K562 (cell line): ENCODE measurements at regions not wholly inside any gene's neighbourhood (a gene's known extent, or its start where the extent isn't known, plus 50 kb on each side); places are given as distances from the start of the nearest gene placed in this dataset.

Experiments
- CAMTA2 ChIP-seq: fragments of 250-450 bp; sonication (Bioruptor Pico); conservative IDR thresholded peaks from 2 replicates; pipeline ENCODE4 v1.5.1; 2022
- DPF2 ChIP-seq: fragments of 450-650 bp; IDR thresholded peaks from 2 replicates; pipeline ENCODE4 v1.6.1; 2016
- E2F8 ChIP-seq: fragments of 450-650 bp; IDR thresholded peaks from 2 replicates; pipeline ENCODE4 v1.7.1; 2018; ENCODE audit warnings: mild to moderate bottlenecking, low read depth; ENCODE audit not compliant: partially characterized antibody
- HOMEZ ChIP-seq: fragments of 250-450 bp; sonication (Bioruptor Pico); IDR thresholded peaks from 2 replicates; pipeline ENCODE4 v1.4.0; 2020; ENCODE audit warnings: mild to moderate bottlenecking, moderate library complexity
- HSF4 ChIP-seq: fragments of 250-450 bp; sonication (Bioruptor Pico); IDR thresholded peaks from 2 replicates; pipeline ENCODE4 v2.1.2; 2022; ENCODE audit warnings: mild to moderate bottlenecking, moderate library complexity, borderline replicate concordance
- KLF13 ChIP-seq: fragments of 450-650 bp; IDR thresholded peaks from 2 replicates; pipeline ENCODE4 v1.6.1; 2016; ENCODE audit warnings: missing genetic modification characterization, low read depth, mild to moderate bottlenecking, missing compliant biosample characterization, moderate library complexity, borderline replicate concordance
- MAZ ChIP-seq, 2 experiments: fragments of 450-650 bp in 1 of 2; sonication (generic) in 1 of 2; formaldehyde crosslinking; IDR thresholded peaks in 1 of 2; conservative IDR thresholded peaks in 1 of 2; 2 replicates each; pipeline versions ENCODE4 v1.4.0 to v1.5.0; 2020; ENCODE audit warnings: mild to moderate bottlenecking in 1 of 2, missing genetic modification reagents in 1 of 2
- NFIX ChIP-seq: fragments of 250-450 bp; sonication (Bioruptor Pico); IDR thresholded peaks from 2 replicates; pipeline ENCODE4 v1.4.0; 2020; ENCODE audit warnings: low read depth, mild to moderate bottlenecking, moderate library complexity
- NFRKB ChIP-seq: fragments of 450-650 bp; IDR thresholded peaks from 2 replicates; pipeline ENCODE4 v1.6.1; 2016; ENCODE audit warnings: low read depth
- NR1H2 ChIP-seq: sonication (generic); formaldehyde crosslinking; IDR thresholded peaks from 2 replicates; pipeline ENCODE4 v1.4.0; 2020; ENCODE audit warnings: mild to moderate bottlenecking, missing genetic modification reagents
- NRF1 ChIP-seq, 2 experiments: fragments of 450-650 bp; IDR thresholded peaks in 1 of 2; conservative IDR thresholded peaks in 1 of 2; 2 replicates each; pipeline ENCODE4 v1.6.1; 2014; ENCODE audit warnings: mild to moderate bottlenecking in 2 of 2
- PHF21A ChIP-seq: fragments of 450-650 bp; IDR thresholded peaks from 2 replicates; pipeline ENCODE4 v1.6.1; 2017; ENCODE audit warnings: low read depth, borderline replicate concordance
- PML ChIP-seq: IDR thresholded peaks from 2 replicates; pipeline ENCODE4 v1.6.1; 2012; ENCODE audit warnings: low read length, inconsistent platforms
- SMAD2 ChIP-seq: fragments of 150-350 bp; IDR thresholded peaks from 2 replicates; pipeline ENCODE4 v1.6.1; 2014; ENCODE audit warnings: low read depth, mild to moderate bottlenecking, low read length
- SMARCC2 ChIP-seq: fragments of 450-650 bp; IDR thresholded peaks from 2 replicates; pipeline ENCODE4 v1.6.1; 2017; ENCODE audit warnings: antibody characterized with exemption, moderate library complexity, mild to moderate bottlenecking, low read depth
- TCF15 ChIP-seq: fragments of 250-450 bp; sonication (Bioruptor Pico); IDR thresholded peaks from 2 replicates; pipeline ENCODE4 v1.8.0; 2022; ENCODE audit warnings: moderate library complexity, mild to moderate bottlenecking, inconsistent platforms
- ZNF197 ChIP-seq: fragments of 200-800 bp; sonication (Bioruptor generic); IDR thresholded peaks from 2 replicates; pipeline ENCODE4 v1.6.1; 2016; ENCODE audit warnings: low read depth, missing genetic modification characterization, missing compliant biosample characterization
- ZNF347 ChIP-seq: fragments of 450-650 bp; formaldehyde crosslinking; IDR thresholded peaks from 2 replicates; pipeline ENCODE4 v1.4.0; 2020; ENCODE audit warnings: low read depth, mild to moderate bottlenecking, moderate library complexity
- ZNF431 ChIP-seq: sonication (generic); formaldehyde crosslinking; IDR thresholded peaks from 2 replicates; pipeline ENCODE4 v1.8.0; 2022; ENCODE audit warnings: mild to moderate bottlenecking, missing genetic modification reagents
- TF ChIP-seq, protein P1 (sequence below): fragments of 450-650 bp; IDR thresholded peaks from 2 replicates; pipeline ENCODE4 v1.7.0; 2016; ENCODE audit warnings: borderline replicate concordance
- TF ChIP-seq, protein P2 (sequence below): conservative IDR thresholded peaks from 2 replicates; pipeline ENCODE4 v1.6.1; 2011; ENCODE audit warnings: low read depth, mild to moderate bottlenecking, low read length; ENCODE audit not compliant: control insufficient read depth

DNA sequence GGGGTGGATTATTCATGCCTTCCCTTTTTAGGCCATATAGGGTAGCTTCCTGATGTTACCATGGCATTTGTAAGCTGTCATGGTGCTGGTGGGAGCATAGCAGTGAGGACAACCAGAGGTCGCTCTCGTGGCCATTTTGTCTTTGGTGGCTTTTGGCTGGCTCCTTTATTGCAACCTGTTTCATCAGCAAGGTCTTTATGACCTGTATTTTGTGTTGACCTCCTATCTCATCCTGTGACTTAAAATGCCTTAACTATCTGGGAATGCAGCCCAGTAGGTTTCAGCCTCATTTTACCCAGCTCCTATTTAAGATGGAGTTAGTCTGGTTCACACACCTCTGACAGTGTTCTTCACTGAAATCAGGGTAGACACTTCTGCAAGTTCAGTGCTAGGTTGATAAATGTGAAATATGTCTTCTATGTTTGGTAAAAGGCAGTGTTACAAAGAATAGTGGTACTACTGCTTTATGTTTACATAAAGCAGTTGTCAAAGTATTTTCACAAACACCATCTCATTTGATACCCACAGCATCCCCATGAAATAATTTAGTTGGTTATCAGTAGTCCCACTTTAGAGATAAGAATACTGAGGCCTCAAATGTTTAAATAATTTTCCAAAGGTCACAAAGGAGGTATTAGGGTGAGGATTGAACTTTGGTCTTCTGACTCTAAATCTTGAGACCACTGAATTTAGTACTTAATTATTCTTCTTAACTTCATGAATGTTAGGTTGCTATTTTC is 77.1 kb upstream of the C4orf54 start (continued):
- TF ChIP-seq CAMTA2: no peak
- TF ChIP-seq TCF15 (CRISPR knock-in tag): no peak
- peak; percentile 48; the same call in 1 of the 2 replicates for TF ChIP-seq NFIX (CRISPR knock-in tag)
- TF ChIP-seq NRF1 (conservative IDR thresholded peaks at IDR 0.05 in 1 of 2, IDR thresholded peaks at IDR 0.05 in 1 of 2): no peak
- no peak for TF ChIP-seq E2F8
- 0 out of 2 replicates have a peak, but pooled peaks have one; percentile 50 for TF ChIP-seq NFRKB
- no peak for TF ChIP-seq PHF21A
- no peak for TF ChIP-seq SMARCC2
- peak; percentile 90 for TF ChIP-seq KLF13 (tag)
- no peak for TF ChIP-seq SMAD2
- no peak for TF ChIP-seq ZNF431
- TF ChIP-seq NR1H2 (CRISPR knock-in tag): no peak
- TF ChIP-seq ZNF197 (CRISPR knock-in tag): peak; percentile 95
- TF ChIP-seq PML: no peak
- TF ChIP-seq HOMEZ (CRISPR knock-in tag): peak; percentile 95
- TF ChIP-seq DPF2: no peak
- TF ChIP-seq, protein P1, sequence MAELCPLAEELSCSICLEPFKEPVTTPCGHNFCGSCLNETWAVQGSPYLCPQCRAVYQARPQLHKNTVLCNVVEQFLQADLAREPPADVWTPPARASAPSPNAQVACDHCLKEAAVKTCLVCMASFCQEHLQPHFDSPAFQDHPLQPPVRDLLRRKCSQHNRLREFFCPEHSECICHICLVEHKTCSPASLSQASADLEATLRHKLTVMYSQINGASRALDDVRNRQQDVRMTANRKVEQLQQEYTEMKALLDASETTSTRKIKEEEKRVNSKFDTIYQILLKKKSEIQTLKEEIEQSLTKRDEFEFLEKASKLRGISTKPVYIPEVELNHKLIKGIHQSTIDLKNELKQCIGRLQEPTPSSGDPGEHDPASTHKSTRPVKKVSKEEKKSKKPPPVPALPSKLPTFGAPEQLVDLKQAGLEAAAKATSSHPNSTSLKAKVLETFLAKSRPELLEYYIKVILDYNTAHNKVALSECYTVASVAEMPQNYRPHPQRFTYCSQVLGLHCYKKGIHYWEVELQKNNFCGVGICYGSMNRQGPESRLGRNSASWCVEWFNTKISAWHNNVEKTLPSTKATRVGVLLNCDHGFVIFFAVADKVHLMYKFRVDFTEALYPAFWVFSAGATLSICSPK: no peak
- TF ChIP-seq, protein P2, sequence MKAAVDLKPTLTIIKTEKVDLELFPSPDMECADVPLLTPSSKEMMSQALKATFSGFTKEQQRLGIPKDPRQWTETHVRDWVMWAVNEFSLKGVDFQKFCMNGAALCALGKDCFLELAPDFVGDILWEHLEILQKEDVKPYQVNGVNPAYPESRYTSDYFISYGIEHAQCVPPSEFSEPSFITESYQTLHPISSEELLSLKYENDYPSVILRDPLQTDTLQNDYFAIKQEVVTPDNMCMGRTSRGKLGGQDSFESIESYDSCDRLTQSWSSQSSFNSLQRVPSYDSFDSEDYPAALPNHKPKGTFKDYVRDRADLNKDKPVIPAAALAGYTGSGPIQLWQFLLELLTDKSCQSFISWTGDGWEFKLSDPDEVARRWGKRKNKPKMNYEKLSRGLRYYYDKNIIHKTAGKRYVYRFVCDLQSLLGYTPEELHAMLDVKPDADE: no peak
- TF ChIP-seq HSF4: peak; percentile 97
- no peak for TF ChIP-seq ZNF347 (CRISPR knock-in tag)
- no peak for TF ChIP-seq MAZ (CRISPR knock-in tag; conservative IDR thresholded peaks at IDR 0.05 in 1 of 2, IDR thresholded peaks at IDR 0.05 in 1 of 2)
